T-helper 2 cell (primary cell): ENCODE measurements at regions not wholly inside any gene's neighbourhood (a gene's known extent, or its start where the extent isn't known, plus 50 kb on each side); places are given as distances from the start of the nearest gene placed in this dataset.

Source experiments
- DNase-seq, 5 experiments: peaks; one replicate each; pipeline versions ENCODE4 v3.0.0 to v3.0.0-alpha.2; 2012 to 2022

- no peak for DNase-seq
These were observed 133.3 kb downstream of the MGAT5B start for GRCh38 chr17:77001487-77001886.

- no peak for DNase-seq
These were observed 134.2 kb downstream of the MGAT5B start for GRCh38 chr17:77002103-77003045.

GRCh38 chr17:77003699-77004098, 135.5 kb downstream of the MGAT5B start:
- no peak for DNase-seq

DNA sequence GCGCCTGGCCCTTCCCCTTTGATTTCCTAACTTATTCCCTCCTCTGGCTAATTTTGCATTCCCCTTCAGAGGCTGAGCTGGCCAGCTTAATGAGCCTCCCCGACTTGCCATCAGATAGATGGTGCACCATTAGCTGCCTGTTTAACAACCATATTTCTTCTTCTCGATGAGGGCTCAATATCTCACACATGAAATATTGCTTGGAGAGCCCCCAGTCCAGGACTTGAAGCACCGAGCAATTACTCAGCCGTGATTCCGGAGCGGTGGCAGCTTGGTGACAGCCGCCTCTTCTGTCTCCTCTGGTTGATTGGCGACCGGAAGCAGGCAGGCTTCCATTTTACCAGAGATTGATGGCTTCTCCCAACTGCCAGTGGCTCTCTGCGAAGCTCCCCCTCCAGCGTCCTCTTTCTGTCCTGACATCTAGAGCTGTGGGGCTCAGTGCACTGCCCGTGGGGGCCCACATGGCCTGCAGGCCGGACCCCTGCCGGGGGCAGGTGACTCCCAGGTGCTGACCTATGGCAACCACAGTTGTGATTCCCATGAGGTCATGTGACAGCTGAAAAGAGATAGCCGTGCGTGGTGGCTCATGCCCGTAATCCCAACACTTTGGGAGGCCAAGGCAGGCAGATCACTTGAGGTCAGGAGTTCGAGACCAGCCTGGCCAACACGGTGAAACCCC, 133.7 kb upstream of the SEC14L1 start:
- no peak for DNase-seq

DNA sequence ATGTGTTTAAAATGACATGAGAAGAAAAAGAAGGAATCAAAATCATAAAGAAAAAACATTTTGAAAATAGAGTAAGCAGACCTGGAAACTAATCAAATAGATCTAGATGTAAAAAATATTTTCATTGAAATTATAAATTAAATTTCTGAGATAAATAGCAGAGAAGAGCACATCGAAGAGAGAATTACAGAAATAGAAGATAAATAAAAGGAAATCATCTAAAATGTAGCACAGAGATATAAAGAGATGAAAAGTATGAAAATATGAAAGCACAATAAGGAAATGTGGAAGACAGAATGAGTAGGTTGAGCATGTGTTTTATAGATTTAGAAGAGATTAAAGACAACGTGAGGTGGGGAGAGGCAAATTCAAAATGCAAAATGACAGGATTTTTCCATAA, 130.9 kb upstream of the SEC14L1 start:
- DNase-seq, result no peak

- no peak for DNase-seq
These were observed 130.1 kb upstream of the SEC14L1 start for GRCh38 chr17:77010667-77011066.

GRCh38 chr17:77011173-77012011, 129.4 kb upstream of the SEC14L1 start:
- peak in 3 of 5 experiments; percentile 18 to 42 (median 28) for DNase-seq

DNA sequence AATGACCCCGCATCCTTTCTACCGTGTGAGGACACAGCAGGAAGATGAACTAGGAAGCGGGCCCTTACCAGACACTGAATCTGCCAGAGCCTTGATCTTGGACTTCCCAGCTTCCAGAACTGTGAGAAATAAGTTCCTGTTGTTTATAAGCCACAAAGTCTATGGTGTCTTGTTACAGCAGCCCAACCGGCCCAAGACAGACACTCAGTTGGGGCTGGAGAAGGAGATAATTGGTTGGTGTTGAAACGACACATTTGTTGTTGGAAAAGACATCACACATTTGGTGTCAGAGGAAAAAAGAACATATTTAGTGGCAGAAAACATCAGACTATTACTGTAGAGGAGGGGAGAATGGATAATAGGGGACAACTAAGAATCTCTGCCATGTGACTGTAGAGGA, 122.3 kb upstream of the SEC14L1 start:
- no peak for DNase-seq

DNA sequence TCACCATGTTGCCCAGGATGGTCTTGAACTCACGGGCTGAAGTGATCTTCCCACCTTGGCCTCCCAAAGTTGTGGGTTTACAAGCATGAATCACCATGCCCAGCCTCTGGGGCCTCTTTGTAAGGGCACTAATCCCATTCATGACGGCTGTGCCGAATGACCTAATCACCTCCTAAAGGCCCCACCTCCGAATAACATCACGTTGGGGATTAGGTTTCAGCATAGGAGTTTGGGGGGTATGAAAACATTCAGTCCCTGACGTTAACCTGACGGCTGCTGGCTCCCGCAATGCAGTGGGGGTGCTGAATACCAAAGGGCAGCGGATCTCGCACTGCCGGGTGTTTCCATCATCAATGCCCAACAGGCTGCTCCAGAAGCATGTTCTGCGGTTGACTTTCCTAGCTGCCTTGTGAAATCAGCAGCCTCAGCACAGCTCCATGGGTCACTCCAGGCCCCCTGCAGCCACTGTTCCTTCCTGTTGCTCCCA, 120.8 kb upstream of the SEC14L1 start:
- no peak for DNase-seq

DNA sequence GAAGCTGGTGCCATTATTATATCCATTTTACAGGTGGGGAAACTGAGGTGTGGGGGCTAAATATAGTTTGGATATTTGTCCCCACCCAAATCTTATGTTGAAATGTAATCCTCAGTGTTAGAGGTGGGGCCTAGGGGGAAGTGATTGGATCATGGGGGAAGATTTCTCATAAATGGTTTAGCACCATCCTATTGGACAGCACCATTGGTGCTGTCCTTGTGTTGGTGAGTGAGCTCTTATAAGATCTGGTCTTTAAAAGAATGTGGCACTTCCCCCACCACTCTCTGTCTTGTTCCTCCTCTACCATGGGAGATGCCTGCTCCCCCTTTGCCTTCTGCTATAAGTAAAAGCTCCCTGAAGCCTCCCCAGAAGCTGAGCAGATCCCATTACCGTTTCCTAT, 119.8 kb upstream of the SEC14L1 start:
- no peak for DNase-seq

- DNase-seq, result no peak
These were observed 118.0 kb upstream of the SEC14L1 start for GRCh38 chr17:77022766-77023165.

DNA sequence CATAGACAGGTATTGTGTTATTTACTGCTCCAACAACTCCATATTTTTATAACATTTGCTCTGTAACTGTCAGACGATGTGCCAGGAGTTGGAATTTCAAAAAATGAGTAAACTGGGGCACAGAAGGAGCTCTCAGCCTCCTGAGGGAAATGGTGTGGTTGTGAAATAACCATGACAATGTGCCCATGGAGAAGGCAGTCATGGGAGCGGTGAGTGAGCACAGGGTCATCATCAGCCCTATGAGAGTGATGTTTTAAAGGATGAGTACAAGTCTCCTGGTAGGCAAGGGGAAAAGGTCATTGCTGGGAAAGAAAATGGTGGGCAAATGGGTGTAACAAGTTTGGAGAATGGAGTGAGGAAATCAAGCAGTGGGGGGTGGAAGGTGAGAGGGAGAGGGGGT, 115.0 kb upstream of the SEC14L1 start:
- DNase-seq, result no peak

- no peak for DNase-seq
These were observed 113.4 kb upstream of the SEC14L1 start for GRCh38 chr17:77027271-77027889.

GRCh38 chr17:77028900-77029299, 111.9 kb upstream of the SEC14L1 start:
- DNase-seq, result no peak

DNA sequence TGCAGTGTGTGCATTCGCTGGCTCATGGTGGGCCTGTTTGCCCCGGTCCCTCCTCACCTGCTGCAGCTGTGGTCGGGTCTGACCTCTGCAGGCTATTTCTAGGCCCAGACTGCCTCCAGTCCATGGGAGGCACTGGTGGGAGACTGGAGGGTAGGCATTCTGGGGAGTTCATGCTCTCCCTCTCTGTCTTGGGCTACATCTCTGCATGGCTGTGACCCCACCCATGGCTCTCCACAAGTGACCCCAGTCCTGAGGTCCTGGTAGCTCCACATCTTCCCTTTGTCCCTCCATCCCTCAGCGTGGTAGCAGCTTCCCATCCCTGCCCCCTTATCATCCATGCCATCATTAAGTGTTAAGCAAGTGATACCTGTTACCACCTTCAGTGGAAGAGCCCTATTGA, 107.8 kb upstream of the SEC14L1 start:
- no peak for DNase-seq

DNA sequence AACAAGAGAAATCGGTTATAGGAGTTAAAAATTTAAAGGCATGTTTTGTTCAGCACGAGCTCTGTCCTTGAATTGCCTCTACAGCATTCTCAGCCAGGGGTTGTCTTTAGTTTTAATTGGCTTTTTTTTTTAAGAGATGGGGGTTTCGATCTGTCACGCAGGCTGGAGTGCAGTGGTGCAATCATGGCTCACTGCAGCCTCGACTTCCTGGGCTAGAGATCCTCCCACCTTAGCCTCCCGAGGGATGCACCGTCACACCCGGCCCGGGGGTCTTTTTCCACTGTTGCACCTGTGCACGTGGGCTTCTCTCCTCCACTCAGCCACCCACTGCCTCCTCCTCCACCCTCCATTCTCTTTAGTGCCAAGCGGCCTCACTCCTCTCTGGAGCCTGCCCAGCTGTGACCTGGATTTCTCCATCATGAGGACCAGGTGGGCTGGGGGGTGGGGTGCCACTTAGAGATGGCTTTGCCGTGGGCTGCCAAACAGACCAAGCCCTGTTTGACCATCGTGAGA, 106.8 kb upstream of the SEC14L1 start:
- no peak for DNase-seq

DNA sequence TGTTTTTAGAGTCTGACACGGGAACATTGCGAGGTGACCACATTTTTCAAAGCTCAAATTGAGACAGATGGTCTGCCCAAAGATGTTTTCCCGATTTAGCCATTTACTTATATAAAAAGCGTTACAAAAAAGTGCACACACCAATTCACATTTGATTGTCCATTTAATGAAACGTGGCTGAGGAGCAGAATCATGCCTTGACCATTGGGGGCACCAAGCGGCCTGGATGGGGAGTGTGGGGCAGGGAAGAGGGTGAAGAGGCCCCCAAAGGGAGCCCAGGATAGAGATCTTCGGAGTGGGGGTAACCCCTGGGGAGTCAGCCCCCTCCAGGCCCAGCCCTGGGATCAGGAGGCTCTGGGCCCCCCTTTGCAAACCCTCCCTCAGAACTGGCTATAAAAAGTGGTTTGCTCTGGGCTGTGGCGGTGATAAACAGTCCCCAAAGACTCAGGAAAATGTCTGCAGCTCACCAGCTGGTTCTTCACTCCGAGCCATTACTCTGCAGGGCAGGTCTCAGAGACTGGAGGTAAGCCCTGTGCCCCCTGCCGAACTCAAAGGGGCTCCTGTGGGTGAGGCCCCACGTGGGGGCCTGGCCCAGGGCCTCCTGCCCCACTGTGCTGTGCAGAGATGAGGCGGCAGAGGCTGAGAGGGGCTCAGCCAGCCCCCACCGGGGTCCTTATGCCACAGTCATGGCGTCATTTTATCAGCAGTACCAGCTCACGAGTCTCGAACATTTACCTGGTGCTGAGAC, 105.9 kb upstream of the SEC14L1 start:
- no peak for DNase-seq

DNA sequence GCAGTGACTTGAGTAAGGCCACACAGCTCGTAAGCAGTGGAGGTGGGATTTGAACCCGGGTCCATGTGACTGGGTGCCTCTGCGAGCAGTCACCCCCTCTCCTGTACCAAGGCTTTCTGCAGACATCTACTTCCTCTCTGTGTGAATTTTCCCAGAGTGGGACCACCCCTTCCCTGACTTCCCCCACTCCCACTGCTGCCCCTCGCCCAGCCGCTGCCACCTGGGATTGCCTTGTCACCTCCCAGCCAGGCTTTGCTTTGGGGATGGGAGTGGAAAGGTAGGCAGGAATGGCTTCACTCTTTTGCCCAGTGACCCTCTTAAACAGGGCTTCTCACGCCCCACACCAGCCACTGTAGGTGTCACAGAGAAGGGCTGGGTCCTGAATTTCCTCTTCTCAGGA, 105.2 kb upstream of the SEC14L1 start:
- DNase-seq, result no peak

DNA sequence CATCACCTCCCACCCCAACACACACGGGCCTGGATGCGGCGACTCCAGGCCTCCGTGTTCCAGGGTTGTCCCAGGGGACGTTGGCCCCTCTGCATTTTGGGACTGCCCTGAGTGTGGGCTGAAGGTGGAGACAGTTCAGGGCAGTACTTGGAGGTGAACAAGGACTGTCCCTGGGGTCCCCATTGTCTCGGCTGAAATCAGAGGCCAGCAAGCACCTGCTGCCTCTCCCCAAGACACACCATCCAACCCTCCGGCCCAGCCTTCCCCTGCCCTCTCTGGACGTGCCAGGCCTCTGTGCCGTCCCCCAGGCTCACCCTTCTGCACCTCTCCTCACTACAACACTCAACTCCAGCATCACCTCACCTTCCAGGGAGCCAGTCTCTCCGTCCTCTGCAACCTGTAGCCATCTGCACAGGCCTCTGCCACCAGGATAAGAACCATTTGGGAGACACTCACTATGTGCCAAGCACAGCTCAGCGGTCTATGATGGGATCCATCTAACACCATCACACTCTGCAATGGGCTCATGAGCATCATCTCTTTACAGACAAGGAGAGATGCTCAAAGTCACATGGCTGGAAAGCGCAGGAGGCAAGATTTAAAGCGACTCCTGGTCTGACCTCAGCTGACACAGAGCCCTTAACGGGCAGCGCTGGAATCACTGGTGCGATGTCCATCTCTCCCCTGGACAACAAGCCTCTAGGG, 104.5 kb upstream of the SEC14L1 start:
- DNase-seq, result no peak

DNA sequence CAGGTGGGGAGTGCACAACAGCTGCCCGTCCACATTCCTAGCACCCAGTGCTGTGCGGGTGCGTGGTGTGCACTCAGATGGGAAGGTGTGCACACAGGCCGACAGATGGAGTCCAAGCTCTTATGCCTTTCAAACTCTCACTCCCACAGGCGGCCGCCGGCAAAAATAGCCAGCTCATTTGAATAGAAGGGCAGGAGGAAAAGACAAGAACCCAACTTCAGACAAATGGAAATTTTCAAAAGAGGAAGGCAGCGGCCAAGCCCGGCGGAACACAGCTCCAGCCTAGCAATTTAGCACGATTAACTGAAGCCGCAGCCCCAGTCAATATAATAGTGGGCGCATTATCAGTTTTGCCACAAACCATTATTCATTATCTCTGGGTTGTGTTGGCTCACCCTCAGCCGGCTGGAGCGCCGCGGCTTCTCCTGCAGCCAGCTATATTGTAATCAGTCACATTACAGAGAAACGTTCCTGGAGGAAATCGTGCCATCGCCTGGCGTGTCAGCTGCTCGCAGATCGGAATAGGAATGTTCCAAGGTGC, 103.9 kb upstream of the SEC14L1 start:
- no peak for DNase-seq

DNA sequence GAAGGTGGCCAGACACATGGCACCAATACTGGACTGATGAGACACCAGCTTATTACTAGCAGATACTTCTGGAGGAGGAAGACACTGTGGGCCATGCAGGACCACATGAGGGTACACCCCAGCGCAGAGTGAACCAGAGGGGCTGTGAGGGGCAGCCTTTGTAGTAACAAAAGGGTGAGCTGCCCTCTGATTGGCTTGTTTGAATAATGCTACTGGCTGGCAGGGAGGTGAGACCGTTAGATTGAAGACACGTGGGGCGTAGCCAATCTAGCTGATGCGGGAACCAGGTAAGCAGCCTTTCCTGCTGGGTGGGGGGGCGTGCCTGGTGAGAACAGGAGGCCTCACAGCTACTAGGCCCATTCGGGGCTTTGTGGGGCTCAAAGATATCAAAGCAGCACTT, 102.8 kb upstream of the SEC14L1 start:
- no peak for DNase-seq
